Cerebellar nuclear complex (tissue), 1 donor: ENCODE measurements at regions not wholly inside any gene's neighbourhood (a gene's known extent, or its start where the extent isn't known, plus 50 kb on each side); places are given as distances from the start of the nearest gene placed in this dataset.

Source experiments
- DNase-seq, 2 experiments: peaks; one replicate each; lab custom pipeline; 2025; lab: John Stamatoyannopoulos, UW

DNA sequence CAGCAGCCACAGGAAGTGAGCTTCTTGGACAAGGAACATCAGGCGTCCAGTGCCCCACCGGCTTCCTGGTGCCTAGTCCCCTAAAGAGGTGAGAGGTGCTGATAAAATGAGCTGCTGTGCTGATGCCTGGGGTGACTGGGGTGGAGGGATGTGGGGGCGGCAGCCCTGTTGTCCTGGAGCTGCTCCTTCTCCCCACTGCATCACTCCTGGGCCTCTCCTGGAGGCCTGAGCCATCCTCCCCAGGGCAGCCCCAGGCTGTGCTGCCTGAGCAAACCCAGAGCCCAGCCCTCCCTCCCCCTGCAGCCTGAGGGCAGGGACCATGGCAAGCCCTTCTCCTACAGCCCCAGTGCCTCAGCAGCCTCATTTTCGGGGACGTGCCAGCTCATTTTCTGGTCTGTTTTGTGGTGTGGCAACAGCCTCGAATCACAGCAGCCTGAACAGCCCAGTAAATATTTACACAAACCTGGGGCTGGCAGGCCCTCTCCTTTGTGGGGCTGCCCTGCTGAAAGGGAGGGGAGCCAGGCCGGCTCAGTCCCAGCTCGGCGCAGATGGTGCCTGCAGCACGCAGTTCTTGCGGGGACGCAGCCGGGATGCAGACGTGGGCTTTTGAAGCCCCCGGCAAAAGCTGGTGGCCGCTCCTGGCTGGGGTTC lies 259.9 kb downstream of the DLL1 start:
- DNase-seq: no peak

GRCh38 chr6:170030284-170030815 lies 260.5 kb downstream of the DLL1 start:
- DNase-seq: no peak

- DNase-seq: no peak
These were observed 261.2 kb downstream of the DLL1 start for GRCh38 chr6:170029416-170030283.

GRCh38 chr6:170028629-170029345 lies 262.1 kb downstream of the DLL1 start:
- no peak for DNase-seq

DNA sequence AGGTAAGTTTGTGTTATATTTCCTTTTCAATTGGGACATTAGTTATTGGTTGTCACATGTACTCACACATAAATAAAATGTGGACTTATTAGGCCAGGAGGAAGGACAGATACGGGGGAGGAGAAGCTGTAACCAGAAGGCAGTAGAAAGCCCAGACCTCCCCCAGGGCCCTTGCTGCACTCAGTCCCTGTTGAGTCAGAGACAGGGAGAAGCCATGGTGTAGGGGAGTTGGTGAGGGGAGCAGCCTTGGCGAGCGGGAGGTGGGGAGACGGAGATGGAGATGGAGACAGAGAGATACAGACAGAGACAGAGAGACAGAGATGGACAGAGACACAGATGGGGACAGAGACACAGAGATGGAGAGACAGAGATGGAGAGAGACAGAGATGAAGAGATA lies 263.2 kb downstream of the DLL1 start:
- no peak for DNase-seq

- DNase-seq: no peak
These were observed 263.9 kb downstream of the DLL1 start for GRCh38 chr6:170026751-170027646.

DNA sequence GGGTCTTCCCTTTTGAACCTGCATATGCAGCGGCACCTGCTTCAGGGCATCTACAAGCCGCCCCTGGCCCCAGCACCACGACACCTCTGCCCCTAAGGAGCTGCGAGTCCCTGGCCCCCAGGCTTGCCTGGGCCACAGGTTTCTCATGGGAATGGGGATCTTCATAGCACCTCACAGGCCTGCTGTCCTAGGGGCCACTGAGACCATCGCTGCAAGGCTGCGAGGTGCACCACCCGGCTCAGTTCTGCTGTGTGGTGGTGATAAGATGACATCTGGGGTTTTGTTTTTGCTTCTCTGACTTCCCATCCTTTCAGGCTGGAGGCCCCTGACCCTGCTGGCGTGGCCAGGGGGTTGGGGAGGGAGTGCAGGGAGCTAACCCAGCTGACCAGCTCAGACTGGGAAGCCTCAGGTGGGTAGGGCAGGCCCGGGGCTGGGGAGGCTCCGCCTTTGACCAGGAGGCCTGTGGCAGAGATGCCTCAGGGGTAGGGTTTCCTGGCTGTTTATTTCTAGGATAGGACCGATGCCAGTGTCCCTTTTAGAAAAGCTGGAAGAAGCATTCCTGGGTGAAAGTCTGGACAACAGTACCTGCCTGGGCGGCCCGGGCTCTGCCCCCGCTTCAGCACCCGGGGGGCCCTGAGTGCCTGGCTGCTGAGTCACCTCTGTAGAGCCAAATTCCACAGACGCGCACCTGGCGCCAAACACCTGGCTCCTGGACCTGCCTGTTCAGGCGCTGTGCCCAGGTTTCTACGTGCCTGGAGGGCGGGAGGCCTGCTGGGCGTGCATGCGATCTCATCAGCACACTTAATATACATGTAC lies 264.7 kb downstream of the DLL1 start:
- DNase-seq: no peak

DNA sequence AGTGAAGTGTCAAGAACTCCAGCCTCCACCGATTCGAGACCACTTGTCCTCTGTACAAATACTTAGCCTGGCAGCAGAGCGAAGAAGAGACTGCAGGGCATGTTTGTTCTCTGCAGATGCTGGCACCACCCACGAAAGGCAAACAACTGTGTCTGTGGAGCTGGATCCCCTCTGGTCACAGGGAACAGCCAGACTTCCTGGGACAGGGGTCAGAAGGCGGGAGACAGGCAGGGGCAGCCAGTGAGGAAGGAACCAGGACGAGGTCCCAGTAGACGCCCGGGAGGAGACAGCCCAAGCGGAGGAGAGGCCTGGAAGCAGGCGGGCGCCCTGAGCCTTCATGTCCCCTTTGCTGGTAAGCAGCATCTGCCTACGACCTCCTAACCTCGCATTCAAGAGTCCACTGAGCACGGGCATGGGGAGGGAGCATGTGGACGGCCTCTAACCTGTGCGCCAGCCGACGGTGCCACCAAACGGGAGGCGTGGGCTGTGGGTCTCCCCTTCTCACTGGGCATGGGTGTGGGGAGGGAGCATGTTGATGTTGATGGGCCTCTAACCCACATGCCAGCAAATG lies 265.5 kb downstream of the DLL1 start:
- no peak for DNase-seq

DNA sequence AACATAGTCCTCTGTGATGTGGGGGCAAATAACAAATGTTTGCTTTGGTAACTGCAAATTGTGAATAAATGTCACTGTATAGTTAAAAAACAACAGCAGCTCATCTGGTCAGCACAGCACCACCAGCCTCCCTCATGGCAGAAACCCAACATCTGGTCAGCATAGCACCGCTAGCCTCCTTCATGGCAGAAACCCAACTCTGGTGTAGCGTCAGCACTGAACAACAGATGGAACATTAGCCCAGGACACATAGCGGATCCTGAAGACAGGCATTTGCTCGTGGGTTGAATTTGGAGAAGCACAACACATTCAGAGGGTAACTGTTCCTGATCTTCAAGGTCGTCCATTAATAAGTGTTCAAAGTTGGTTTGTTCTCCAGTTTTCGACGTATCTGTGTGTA lies 265.9 kb downstream of the DLL1 start:
- no peak for DNase-seq

GRCh38 chr6:170023620-170024521 lies 267.0 kb downstream of the DLL1 start:
- no peak for DNase-seq

- no peak for DNase-seq
These were observed 267.9 kb downstream of the DLL1 start for GRCh38 chr6:170022827-170023619.

DNA sequence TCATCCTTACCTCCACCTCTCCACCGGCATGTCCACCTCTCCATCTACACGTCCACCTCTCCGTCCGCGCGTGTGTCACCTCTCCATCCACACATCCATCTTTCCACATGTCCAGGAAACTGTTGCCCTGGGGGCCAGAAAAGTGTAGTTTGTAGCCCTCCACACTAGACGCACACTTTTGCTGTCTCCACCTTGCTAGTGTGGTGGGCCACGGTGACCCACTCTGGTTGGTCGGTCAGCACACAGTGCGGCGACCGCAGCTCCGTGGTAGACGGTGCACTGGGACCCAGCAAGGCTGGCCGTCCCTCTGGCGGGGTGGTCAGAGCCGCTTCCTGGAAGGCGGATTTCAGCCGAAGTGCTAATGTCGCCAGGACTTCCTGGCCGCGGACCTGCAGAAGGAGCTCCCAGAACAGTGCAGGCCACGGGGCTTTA lies 268.6 kb downstream of the DLL1 start:
- DNase-seq: no peak

DNA sequence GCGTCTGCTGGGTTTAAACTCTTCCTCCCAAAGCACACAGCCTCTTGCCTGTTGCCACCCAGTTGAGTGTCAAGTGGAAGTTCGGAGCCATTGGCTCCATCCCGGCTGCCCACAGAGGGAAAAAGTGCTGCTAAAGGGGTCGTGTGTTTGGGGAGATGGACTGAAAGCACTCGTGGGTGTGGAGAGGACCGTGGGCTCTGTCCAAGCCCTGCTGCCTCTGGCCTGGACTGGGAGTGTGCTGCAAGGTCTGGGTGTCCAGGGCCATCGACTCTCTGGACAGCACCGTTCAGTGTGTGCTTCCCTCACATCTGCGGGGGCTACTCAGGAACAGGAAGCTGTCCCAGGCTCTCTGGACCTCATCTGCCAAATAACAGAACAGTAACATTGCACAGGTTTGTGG lies 269.3 kb downstream of the DLL1 start:
- DNase-seq: no peak

GRCh38 chr6:170019818-170020583 lies 268.6 kb downstream of the ERMARD start:
- no peak for DNase-seq

- no peak for DNase-seq
These were observed 267.8 kb downstream of the ERMARD start for GRCh38 chr6:170018936-170019817.

DNA sequence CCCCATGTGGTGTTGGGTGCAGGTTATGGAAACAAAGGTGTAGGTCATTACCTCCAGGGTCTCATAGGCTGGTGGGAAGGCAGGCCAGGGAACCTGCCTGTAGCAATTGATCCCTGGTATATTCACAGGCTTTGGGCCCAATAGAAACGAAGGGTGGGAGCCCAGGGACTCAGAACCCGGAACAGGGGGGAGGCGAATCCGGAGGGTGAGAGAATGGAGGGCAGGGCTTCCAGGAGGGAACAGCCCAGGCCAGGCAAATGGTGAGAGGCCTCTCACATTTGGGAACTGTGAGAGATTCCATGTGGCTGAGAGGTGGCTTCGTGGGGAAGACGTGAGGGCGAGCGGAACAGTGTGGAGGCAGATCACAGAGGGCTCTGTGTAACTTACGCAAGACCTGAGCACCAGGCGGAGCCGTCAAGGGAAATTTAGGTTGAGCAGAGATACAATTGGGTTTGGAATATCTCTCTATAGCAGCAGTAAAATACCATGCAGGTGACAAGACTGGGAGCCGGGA lies 267.1 kb downstream of the ERMARD start:
- no peak for DNase-seq
